ENCODE measurements at regions not wholly inside any gene's neighbourhood (a gene's known extent, or its start where the extent isn't known, plus 50 kb on each side); places are given as distances from the start of the nearest gene placed in this dataset.

DNA sequence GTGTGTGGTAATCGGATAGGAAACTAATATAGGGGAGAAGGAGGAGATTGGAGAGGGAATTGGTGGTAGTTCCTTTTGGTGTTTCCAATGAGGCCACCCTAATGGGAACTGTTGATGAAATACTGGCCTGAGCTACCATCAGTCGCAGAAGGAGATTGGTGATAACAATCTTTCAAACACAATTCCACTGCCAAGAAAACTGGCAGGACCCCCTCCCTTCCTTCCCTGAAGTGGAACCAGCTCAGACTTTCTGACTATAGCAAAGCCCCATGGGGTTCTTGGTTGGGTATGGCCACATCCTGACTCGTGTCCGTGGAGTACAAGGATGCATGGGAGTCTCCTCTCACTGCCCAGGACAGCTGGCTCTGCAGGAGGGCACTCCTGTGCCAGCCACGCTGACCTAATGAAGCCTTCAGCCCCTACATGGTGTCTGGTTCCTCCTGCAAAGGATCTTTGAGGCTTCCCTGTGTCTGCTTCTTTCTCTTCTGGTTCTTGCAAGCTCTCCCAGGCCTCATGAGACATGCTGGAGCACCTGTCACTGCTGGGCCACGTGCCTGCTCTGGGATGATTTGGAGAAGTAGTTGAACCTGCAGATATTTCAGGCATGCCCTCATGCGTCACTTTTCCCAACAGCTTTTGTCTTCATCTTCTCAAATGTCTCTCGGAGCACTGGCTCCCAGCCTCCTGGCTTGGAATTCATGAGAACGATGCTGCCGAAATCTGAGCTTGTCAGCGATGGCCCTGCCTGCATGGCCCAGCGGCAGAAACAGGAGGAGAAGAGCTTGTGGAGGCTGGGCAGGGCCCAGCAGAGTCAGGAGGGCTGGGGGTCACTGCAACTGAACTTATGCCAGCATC lies 90.0 kb upstream of the ADPGK start:
- no peak for DNase-seq (ENCODE audit: low read depth)
- no peak for TF ChIP-seq CTCF (IDR thresholded peaks at IDR 0.05; ENCODE audit: control insufficient read depth, insufficient read depth, low read depth, low read length, missing control alignments)

GRCh38 chr15:72872066-72872845 lies 88.7 kb upstream of the ADPGK start:
- DNase-seq (ENCODE audit: low read depth) = no peak
- no peak overlapping the region for H3K4me3 ChIP-seq (ENCODE audit: control insufficient read depth, low read depth, low read length)
- no peak for TF ChIP-seq CTCF (IDR thresholded peaks at IDR 0.05; ENCODE audit: control insufficient read depth, insufficient read depth, low read depth, low read length, missing control alignments)

More for the DNA sequence above, 90.0 kb upstream of the ADPGK start:
- no peak overlapping the region for H3K4me3 ChIP-seq (ENCODE audit: control insufficient read depth, low read depth, low read length)

DNA sequence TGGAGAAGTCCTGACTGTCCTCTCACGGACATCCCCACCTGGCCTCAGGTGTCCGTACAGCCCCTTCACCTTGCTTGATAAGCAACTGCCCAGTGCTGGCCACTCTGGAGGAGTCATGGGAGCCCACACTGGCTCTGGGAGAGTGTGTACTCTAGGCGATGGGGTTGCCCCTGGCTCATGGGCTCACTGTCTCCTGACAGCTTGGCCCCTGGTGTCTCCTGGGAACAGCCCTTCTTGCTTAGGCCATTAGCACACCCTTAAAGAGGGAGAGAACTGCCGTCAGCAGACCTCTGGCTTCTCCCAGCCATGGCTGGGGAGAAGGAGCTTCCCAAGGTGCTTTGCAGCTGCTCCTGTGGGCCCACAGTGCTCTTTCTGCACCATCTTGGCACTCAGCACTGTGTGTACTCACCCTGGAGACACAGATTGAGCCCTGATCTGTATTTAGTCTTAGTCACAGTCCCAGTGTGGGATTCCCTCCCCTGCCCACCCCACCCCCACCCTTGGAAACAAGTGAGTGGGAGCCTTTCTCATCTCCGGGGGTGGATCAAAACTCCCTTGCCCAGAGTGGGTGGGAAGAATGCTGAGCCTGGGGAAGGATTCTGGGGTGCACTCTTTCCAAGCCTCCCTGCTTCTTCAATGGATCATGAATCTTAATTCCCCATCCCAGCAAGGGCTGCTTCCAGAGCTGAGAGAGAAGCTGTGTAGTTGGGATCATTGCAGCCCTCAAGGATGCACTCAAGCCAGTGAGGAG lies 83.5 kb upstream of the ADPGK start:
- TF ChIP-seq CTCF (IDR thresholded peaks at IDR 0.05; ENCODE audit: control insufficient read depth, insufficient read depth, low read depth, low read length, missing control alignments) = no peak

DNA sequence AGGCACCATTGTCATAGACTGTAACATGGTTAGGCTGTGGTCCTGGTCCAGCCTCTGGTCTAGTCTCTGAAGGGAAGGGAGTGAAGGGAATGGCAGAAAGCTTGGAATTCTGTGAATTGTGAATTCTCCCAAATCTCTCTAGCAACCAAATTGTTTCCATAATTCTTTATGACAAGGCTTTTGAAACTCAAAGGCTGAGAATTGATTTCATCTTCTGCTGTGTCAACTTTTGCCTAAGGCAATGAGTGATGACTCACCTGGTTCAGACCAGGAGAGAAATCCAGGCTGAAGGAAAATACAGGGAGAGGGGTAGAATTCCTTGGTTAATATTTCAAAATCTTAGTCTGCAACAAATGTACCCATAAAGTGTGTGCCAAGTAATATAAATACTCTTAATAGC lies 82.6 kb upstream of the ADPGK start:
- DNase-seq (ENCODE audit: low read depth) = no peak
- no peak overlapping the region for H3K4me3 ChIP-seq (ENCODE audit: control insufficient read depth, low read depth, low read length)
- TF ChIP-seq CTCF (IDR thresholded peaks at IDR 0.05; ENCODE audit: control insufficient read depth, insufficient read depth, low read depth, low read length, missing control alignments) = no peak

More for the DNA sequence above, 83.5 kb upstream of the ADPGK start:
- no peak for DNase-seq (ENCODE audit: low read depth)
- no peak overlapping the region for H3K4me3 ChIP-seq (ENCODE audit: control insufficient read depth, low read depth, low read length)

DNA sequence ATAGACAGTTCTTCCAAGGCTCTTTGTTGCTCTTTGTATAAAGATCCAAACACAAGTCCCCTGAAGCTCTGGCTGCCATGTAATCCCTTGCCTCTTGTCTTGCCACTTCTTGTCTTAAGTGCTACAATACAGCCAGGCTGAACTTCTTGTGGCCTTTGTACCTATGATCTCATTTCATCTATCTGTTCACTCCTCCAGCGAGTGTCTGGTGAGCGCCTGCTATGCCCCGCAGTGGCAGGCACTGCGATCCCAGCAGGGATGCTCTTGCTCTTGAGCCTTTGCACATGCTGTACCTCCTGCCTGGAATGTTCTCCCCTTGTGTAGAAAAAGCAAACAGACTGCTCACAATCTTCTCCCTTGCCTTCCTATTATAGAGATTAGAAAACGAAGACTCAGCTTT lies 81.9 kb upstream of the ADPGK start:
- DNase-seq (ENCODE audit: low read depth) = no peak
- H3K4me3 ChIP-seq (ENCODE audit: control insufficient read depth, low read depth, low read length) = no peak overlapping the region
- no peak for TF ChIP-seq CTCF (IDR thresholded peaks at IDR 0.05; ENCODE audit: control insufficient read depth, insufficient read depth, low read depth, low read length, missing control alignments)

- H3K4me3 ChIP-seq (ENCODE audit: control insufficient read depth, low read depth, low read length) = no peak overlapping the region
- DNase-seq (ENCODE audit: low read depth) = no peak
- TF ChIP-seq CTCF (IDR thresholded peaks at IDR 0.05; ENCODE audit: control insufficient read depth, insufficient read depth, low read depth, low read length, missing control alignments) = no peak
Observed at GRCh38 chr15:72864681-72865080, 81.1 kb upstream of the ADPGK start.
